H1 (cell line): ENCODE measurements at regions not wholly inside any gene's neighbourhood (a gene's known extent, or its start where the extent isn't known, plus 50 kb on each side); places are given as distances from the start of the nearest gene placed in this dataset.

Experiments used
- CTCF ChIA-PET: fragments of 300-600 bp; sonication (Branson Sonifier 250); formaldehyde crosslinking; loops from one replicate; lab custom pipeline; 2021; ENCODE audit not compliant: partially characterized antibody; lab: Charles Lee
- POLR2A ChIA-PET: fragments of 300-600 bp; sonication (Branson Sonifier 250); formaldehyde crosslinking; loops from one replicate; lab custom pipeline; 2021; ENCODE audit warnings: inconsistent platforms; ENCODE audit not compliant: partially characterized antibody; lab: Charles Lee
- DNase-seq, 2 experiments: peaks; one replicate each; pipeline versions ENCODE4 v3.0.0 to v3.0.0-alpha.2; 2010 to 2022; ENCODE audit warnings: low spot score in 2 of 2, low read depth in 1 of 2, mixed read lengths in 1 of 2
- FAIRE-seq: peaks from 2 replicates; lab custom pipeline; 2011; peaks lifted over from hg19 to GRCh38; lab: Jason Lieb, UNC
- H2AFZ ChIP-seq: 2 replicates; pipeline ENCODE4 v1.8.1; 2012; ENCODE audit warnings: low read length, inconsistent platforms
- H2AK5ac ChIP-seq: 2 replicates; pipeline ENCODE4 v1.6.1; 2013; ENCODE audit warnings: low read depth, low read length
- H2BK120ac ChIP-seq: replicated peaks from 2 replicates; pipeline ENCODE3; 2013; ENCODE audit warnings: low read depth, low read length, inconsistent platforms
- H2BK12ac ChIP-seq: 2 replicates; pipeline ENCODE4 v1.6.1; 2013; ENCODE audit warnings: low read depth, low read length
- H2BK15ac ChIP-seq: 2 replicates; pipeline ENCODE4 v1.6.1; 2013; ENCODE audit warnings: low read length
- H2BK20ac ChIP-seq: 2 replicates; pipeline ENCODE4 v1.6.1; 2013; ENCODE audit warnings: low read length
- H2BK5ac ChIP-seq: 2 replicates; pipeline ENCODE4 v1.6.1; 2013; ENCODE audit warnings: low read depth, low read length
- H3K14ac ChIP-seq: 2 replicates; pipeline ENCODE4 v1.6.1; 2013; ENCODE audit warnings: inconsistent platforms; ENCODE audit not compliant: insufficient read length
- H3K18ac ChIP-seq: 2 replicates; pipeline ENCODE4 v1.6.1; 2013; ENCODE audit warnings: low read length; ENCODE audit errors: extremely low read depth
- H3K23ac ChIP-seq: 2 replicates; pipeline ENCODE4 v1.6.1; 2013; ENCODE audit warnings: inconsistent platforms; ENCODE audit not compliant: insufficient read length
- H3K23me2 ChIP-seq: 2 replicates; pipeline ENCODE4 v1.6.1; 2013; ENCODE audit warnings: low read depth, low read length
- H3K27ac ChIP-seq: 2 replicates; pipeline ENCODE4 v1.6.1; 2011; ENCODE audit warnings: low read depth, low read length, inconsistent platforms
- H3K27me3 ChIP-seq, 4 experiments: replicated peaks in 1 of 4; 1 replicate in 1 of 4; 2 replicates in 3 of 4; pipeline versions ENCODE4 v1.6.1 to v1.8.1; 2011 to 2013; ENCODE audit warnings: low read length in 3 of 4, mild to moderate bottlenecking in 3 of 4, inconsistent platforms in 2 of 4, mixed read lengths in 2 of 4, moderate library complexity in 1 of 4; ENCODE audit not compliant: control insufficient read depth in 3 of 4, insufficient read depth in 3 of 4; ENCODE audit errors: extremely low read depth in 1 of 4
- H3K36me3 ChIP-seq, 4 experiments: 2 replicates each; pipeline versions ENCODE4 v1.6.1 to v1.8.1; 2011 to 2013; ENCODE audit warnings: mild to moderate bottlenecking in 4 of 4, low read length in 3 of 4, moderate library complexity in 2 of 4, control low read depth in 1 of 4, inconsistent platforms in 1 of 4; ENCODE audit not compliant: insufficient read depth in 4 of 4, control insufficient read depth in 2 of 4
- H3K4ac ChIP-seq: replicated peaks from 2 replicates; pipeline ENCODE3; 2013; ENCODE audit warnings: low read length, low read depth, mixed read lengths, inconsistent platforms; ENCODE audit not compliant: insufficient read length
- H3K4me1 ChIP-seq, 4 experiments: replicated peaks in 1 of 4; 1 replicate in 1 of 4; 2 replicates in 3 of 4; pipeline versions ENCODE4 v1.6.1 to v1.8.1; 2011 to 2013; ENCODE audit warnings: low read length in 3 of 4, inconsistent platforms in 2 of 4, mixed read lengths in 1 of 4; ENCODE audit not compliant: insufficient read depth in 4 of 4, control insufficient read depth in 3 of 4
- H3K4me2 ChIP-seq, 2 experiments: 2 replicates each; pipeline versions ENCODE4 v1.6.1 to v1.8.1; 2011 to 2013; ENCODE audit warnings: low read depth in 2 of 2, low read length in 2 of 2, control low read depth in 1 of 2, inconsistent platforms in 1 of 2, mild to moderate bottlenecking in 1 of 2; ENCODE audit not compliant: insufficient read depth in 1 of 2
- H3K4me3 ChIP-seq, 4 experiments: fragments of 200-600, 300-600 bp in 1 of 4; sonication (generic), shearing (Covaris generic), sonication (Bioruptor Twin) in 1 of 4; 2 replicates each; pipeline versions ENCODE4 v1.5.1 to v1.8.1; 2011 to 2016; ENCODE audit warnings: low read length in 4 of 4, low read depth in 3 of 4, control low read depth in 2 of 4, inconsistent platforms in 2 of 4, mild to moderate bottlenecking in 2 of 4, mixed read lengths in 1 of 4, moderate library complexity in 1 of 4; ENCODE audit not compliant: insufficient read depth in 2 of 4; ENCODE audit errors: extremely low read depth in 1 of 4
- H3K56ac ChIP-seq: replicated peaks from 2 replicates; pipeline ENCODE3; 2013; ENCODE audit warnings: low read depth, mild to moderate bottlenecking, mixed read lengths, low read length, inconsistent platforms; ENCODE audit not compliant: insufficient read length
- H3K79me1 ChIP-seq: 2 replicates; pipeline ENCODE4 v1.6.1; 2013; ENCODE audit warnings: low read depth, low read length, control low read depth
- H3K79me2 ChIP-seq, 2 experiments: 2 replicates each; pipeline versions ENCODE4 v1.6.1 to v1.8.1; 2012 to 2013; ENCODE audit warnings: low read length in 2 of 2, mild to moderate bottlenecking in 2 of 2, inconsistent platforms in 1 of 2; ENCODE audit not compliant: insufficient read depth in 2 of 2, control insufficient read depth in 1 of 2
- H3K9ac ChIP-seq, 4 experiments: replicated peaks in 1 of 4; 1 replicate in 1 of 4; 2 replicates in 3 of 4; pipeline versions ENCODE4 v1.6.1 to v1.8.1; 2011 to 2013; ENCODE audit warnings: low read depth in 3 of 4, low read length in 3 of 4, control low read depth in 2 of 4, mild to moderate bottlenecking in 2 of 4, moderate library complexity in 2 of 4, inconsistent platforms in 1 of 4; ENCODE audit errors: extremely low read depth in 1 of 4
- H3K9me3 ChIP-seq, 2 experiments: 2 replicates each; pipeline versions ENCODE4 v1.6.1 to v1.8.1; 2012 to 2013; ENCODE audit warnings: mild to moderate bottlenecking in 2 of 2, moderate library complexity in 2 of 2, control low read depth in 1 of 2, inconsistent platforms in 1 of 2, low read depth in 1 of 2, low read length in 1 of 2, mixed read lengths in 1 of 2; ENCODE audit not compliant: insufficient read depth in 2 of 2
- H4K20me1 ChIP-seq, 2 experiments: replicated peaks in 1 of 2; 2 replicates each; pipeline versions ENCODE3 to v1.8.1; 2011 to 2013; ENCODE audit warnings: inconsistent platforms in 2 of 2, low read length in 2 of 2, mild to moderate bottlenecking in 1 of 2; ENCODE audit not compliant: insufficient read depth in 2 of 2, control insufficient read depth in 1 of 2
- H4K5ac ChIP-seq: 2 replicates; pipeline ENCODE4 v1.6.1; 2013; ENCODE audit warnings: low read length, low read depth, mixed read lengths, inconsistent platforms; ENCODE audit not compliant: insufficient read length
- H4K8ac ChIP-seq: 2 replicates; pipeline ENCODE4 v1.8.0; 2013; ENCODE audit warnings: mild to moderate bottlenecking, moderate library complexity, low read length, inconsistent platforms; ENCODE audit not compliant: insufficient read depth; ENCODE audit errors: extremely low read depth
- H4K91ac ChIP-seq: replicated peaks from 2 replicates; pipeline ENCODE3; 2013; ENCODE audit warnings: low read length, mixed read lengths, inconsistent platforms; ENCODE audit not compliant: insufficient read length
- POU5F1 ChIP-seq: IDR thresholded peaks from 2 replicates; pipeline ENCODE4 v1.6.1; 2011; ENCODE audit warnings: low read depth, mild to moderate bottlenecking, low read length, moderate library complexity
- RFX5 ChIP-seq: IDR thresholded peaks from 2 replicates; pipeline ENCODE4 v1.6.1; 2011; ENCODE audit warnings: low read depth, low read length, improper control_type of control experiment, borderline replicate concordance
- YY1 ChIP-seq: IDR thresholded peaks from 2 replicates; pipeline ENCODE4 v1.6.1; 2011; ENCODE audit warnings: low read depth, mild to moderate bottlenecking, low read length
- WGBS, 2 experiments: shearing (Covaris generic) in 1 of 2; methylation state at CpG; one replicate each; pipeline versions ENCODE4 v1.1.6 to v1.1.7; 2013 to 2015; ENCODE audit warnings: low lambda C conversion rate in 2 of 2, mixed read lengths in 2 of 2, inconsistent platforms in 1 of 2, low coverage in 1 of 2, missing lambda C conversion rate in 1 of 2; ENCODE audit not compliant: insufficient replicate concordance in 2 of 2, insufficient coverage in 1 of 2, insufficient read length in 1 of 2; ENCODE audit errors: extremely low coverage in 1 of 2, missing lambda C conversion rate in 1 of 2; 5-methylcytosine and 5-hydroxymethylcytosine counted together

GRCh38 chr9:82511626-82512025 lies 523.1 kb downstream of the SPATA31D1 start:
- Histone ChIP-seq H3K14ac (no peak overlapping the region), H2BK20ac (no peak overlapping the region), H4K8ac (no peak overlapping the region), H3K79me1 (no peaks in the 10 kb centered on the region), H2AFZ (0 out of 2 replicates have a peak overlapping the region, but pooled peaks have one; percentile 33), H3K23ac (no peak overlapping the region), H3K4me2 (no peak overlapping the region), H3K9me3 (no peaks in the 10 kb centered on the region), H3K79me2 (no peaks in the 10 kb centered on the region), H3K27me3 (no peaks in the 10 kb centered on the region), H2AK5ac (no peak overlapping the region), H4K20me1 (no peaks in the 10 kb centered on the region), H2BK120ac (no peak overlapping the region), H2BK15ac (no peak overlapping the region), H3K36me3 (no peaks in the 10 kb centered on the region), H3K56ac (no peak overlapping the region), H3K9ac (no peak overlapping the region), H3K4me3 (no peak overlapping the region), H3K18ac (no peak overlapping the region), H2BK5ac (no peak overlapping the region), H2BK12ac (no peak overlapping the region), H3K4me1 (no peaks in the 10 kb centered on the region), H3K23me2 (no peaks in the 10 kb centered on the region), H3K4ac (no peak overlapping the region), H4K5ac (no peak overlapping the region), H3K27ac (no peak overlapping the region), H4K91ac (no peak overlapping the region)
- ChIA-PET POLR2A (no interaction called here), CTCF (interaction anchor here (1.0 to 1.7 kb wide), 2 partner anchors 13 kb away, joined by 3 to 5 read pairs; no protein-coding TSS in a partner anchor)
- DNase-seq = no peak
- no peak for TF ChIP-seq YY1
- no peak for TF ChIP-seq RFX5
- no peak for TF ChIP-seq POU5F1
- FAIRE-seq = no peak
- WGBS, 2 experiments = 83% methylated on average over 7 of the region's 7 CpGs; no CpG with 5 or more reads in 1 of the 2 experiments
